ENCODE measurements at regions not wholly inside any gene's neighbourhood (a gene's known extent, or its start where the extent isn't known, plus 50 kb on each side); places are given as distances from the start of the nearest gene placed in this dataset.

DNA sequence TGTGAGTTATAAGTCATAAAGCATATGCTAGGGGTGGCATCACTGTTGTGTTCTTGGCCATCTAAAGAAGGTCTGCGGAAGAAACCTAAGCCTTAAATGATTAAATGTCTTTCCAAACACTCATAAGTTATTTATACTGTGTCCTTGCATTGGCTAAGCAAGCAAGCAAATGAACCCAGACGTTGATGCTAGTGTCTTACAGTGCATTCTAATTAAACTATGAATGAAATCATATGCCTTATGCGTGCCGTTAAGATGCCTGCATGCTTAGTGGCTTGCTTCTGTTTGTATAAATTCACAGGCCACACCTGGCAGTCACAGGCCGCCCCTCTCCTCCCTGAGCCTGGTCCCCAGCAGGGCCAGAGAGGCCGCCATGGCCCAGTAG lies 49.9 kb downstream of the RIN2 start:
- TF ChIP-seq, protein P1, sequence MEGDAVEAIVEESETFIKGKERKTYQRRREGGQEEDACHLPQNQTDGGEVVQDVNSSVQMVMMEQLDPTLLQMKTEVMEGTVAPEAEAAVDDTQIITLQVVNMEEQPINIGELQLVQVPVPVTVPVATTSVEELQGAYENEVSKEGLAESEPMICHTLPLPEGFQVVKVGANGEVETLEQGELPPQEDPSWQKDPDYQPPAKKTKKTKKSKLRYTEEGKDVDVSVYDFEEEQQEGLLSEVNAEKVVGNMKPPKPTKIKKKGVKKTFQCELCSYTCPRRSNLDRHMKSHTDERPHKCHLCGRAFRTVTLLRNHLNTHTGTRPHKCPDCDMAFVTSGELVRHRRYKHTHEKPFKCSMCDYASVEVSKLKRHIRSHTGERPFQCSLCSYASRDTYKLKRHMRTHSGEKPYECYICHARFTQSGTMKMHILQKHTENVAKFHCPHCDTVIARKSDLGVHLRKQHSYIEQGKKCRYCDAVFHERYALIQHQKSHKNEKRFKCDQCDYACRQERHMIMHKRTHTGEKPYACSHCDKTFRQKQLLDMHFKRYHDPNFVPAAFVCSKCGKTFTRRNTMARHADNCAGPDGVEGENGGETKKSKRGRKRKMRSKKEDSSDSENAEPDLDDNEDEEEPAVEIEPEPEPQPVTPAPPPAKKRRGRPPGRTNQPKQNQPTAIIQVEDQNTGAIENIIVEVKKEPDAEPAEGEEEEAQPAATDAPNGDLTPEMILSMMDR (IDR thresholded peaks at IDR 0.05; ENCODE audit: low read length, missing control alignments): no peak
- DNase-seq (ENCODE audit: low read depth): no peak
- no peak overlapping the region for H3K4me3 ChIP-seq (replicated peaks; ENCODE audit: low read depth, low read length)

DNA sequence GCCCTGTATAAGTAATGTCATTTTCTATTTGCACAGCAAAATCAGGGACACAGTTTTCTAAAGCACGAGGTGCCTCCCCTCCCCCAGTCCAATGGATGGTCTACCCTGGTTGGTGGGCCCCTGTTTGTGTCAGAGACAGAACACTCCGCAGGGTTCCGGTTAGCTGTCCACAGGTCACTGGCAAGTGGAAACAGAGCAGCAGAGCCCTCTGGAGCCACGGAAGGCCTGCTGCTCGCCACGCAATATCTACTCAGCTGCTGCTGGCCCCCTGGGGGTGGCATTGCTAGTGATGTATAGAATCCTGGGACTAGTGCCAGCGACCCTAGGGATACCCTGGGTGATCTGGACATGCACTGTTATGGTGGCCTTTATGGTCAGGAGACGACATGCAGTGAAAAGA lies 50.4 kb downstream of the RIN2 start:
- TF ChIP-seq, protein P1 (IDR thresholded peaks at IDR 0.05; ENCODE audit: low read length, missing control alignments): no peak
- no peak for DNase-seq (ENCODE audit: low read depth)

DNA sequence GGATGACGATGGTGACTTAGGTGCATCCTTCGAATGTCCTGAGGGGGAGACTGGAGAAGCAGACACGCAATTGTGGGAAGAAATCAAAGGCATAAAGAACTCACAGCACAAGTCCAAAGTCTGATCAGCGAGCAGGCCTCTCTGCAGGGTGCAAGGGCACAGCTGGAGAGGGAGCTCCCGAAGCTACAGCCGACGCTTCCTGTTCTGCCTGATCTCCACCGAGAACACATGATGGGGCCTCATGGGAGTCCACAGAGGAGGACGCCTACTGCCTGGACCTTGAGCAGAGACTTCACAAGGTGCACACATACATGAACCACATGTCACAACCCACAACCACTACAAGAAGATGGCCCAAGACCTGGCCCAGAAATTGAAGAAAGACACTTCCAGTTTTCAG lies 51.4 kb downstream of the RIN2 start:
- TF ChIP-seq, protein P1 (IDR thresholded peaks at IDR 0.05; ENCODE audit: low read length, missing control alignments): no peak
- no peak for DNase-seq (ENCODE audit: low read depth)
- H3K4me3 ChIP-seq (replicated peaks; ENCODE audit: low read depth, low read length): no peak overlapping the region

More for the DNA sequence above, 50.4 kb downstream of the RIN2 start:
- no peak overlapping the region for H3K4me3 ChIP-seq (replicated peaks; ENCODE audit: low read depth, low read length)

DNA sequence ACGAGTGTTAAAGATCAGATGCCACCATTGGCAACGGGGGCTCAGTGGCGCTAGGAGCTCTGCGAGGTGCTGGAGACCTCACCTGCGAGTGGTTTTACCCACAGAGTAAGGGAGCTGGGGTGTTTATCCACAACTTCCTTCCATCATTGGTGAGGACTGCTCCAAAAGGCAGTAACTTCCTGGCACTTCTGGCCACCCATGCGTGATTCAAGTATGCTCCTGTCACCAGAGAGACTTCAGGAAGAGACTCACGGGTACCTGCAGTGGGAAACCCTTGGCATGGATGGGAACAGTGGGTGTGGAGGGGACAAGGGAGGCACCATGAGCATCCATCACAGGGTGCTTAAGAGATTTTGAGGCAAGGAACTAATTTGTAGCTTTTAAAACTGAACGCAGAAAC lies 53.2 kb downstream of the RIN2 start:
- H3K4me3 ChIP-seq (replicated peaks; ENCODE audit: low read depth, low read length): no peak overlapping the region
- TF ChIP-seq, protein P1 (IDR thresholded peaks at IDR 0.05; ENCODE audit: low read length, missing control alignments): no peak

DNA sequence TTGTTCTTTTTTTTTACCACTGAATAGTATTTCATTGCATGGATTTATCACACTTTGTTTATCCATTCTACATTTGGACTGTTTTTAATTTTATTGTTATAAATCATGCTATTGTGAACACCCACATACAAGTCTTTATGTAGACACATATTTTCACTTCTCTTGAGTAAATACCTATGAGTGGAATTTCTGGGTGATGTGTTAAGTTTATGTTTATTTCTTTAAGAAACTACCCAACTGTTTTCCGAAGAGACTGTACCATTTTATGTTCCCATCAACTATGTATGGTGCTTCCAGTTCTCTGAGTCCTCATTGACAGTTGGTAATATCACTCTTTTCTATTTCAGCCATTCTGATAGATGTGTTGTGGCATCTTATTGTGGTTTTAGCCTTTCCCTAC lies 54.0 kb downstream of the RIN2 start:
- TF ChIP-seq, protein P1 (IDR thresholded peaks at IDR 0.05; ENCODE audit: low read length, missing control alignments): no peak
- no peak overlapping the region for H3K4me3 ChIP-seq (replicated peaks; ENCODE audit: low read depth, low read length)
- no peak for DNase-seq (ENCODE audit: low read depth)

More for the DNA sequence above, 53.2 kb downstream of the RIN2 start:
- DNase-seq (ENCODE audit: low read depth): no peak

DNA sequence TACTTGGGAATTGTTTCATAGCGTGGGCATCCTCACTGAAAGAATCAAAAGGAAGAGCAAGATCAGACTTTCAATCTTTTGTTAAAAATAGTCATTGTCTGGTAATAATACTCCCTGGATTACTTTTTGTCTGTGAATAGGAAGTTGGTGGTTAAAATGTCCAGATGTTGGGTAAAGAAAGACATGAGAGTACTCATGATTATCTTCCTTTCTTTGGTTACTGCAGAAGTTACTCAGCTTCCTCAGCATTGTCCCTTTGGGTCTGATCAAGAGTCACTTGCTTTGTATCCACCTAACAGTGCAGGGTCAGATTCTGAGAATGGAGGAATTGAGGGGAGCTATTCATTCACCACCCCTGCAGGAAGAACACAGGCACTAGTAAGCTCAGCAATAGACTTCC lies 54.6 kb downstream of the RIN2 start:
- TF ChIP-seq, protein P1 (IDR thresholded peaks at IDR 0.05; ENCODE audit: low read length, missing control alignments): no peak
- no peak overlapping the region for H3K4me3 ChIP-seq (replicated peaks; ENCODE audit: low read depth, low read length)
- DNase-seq (ENCODE audit: low read depth): no peak

DNA sequence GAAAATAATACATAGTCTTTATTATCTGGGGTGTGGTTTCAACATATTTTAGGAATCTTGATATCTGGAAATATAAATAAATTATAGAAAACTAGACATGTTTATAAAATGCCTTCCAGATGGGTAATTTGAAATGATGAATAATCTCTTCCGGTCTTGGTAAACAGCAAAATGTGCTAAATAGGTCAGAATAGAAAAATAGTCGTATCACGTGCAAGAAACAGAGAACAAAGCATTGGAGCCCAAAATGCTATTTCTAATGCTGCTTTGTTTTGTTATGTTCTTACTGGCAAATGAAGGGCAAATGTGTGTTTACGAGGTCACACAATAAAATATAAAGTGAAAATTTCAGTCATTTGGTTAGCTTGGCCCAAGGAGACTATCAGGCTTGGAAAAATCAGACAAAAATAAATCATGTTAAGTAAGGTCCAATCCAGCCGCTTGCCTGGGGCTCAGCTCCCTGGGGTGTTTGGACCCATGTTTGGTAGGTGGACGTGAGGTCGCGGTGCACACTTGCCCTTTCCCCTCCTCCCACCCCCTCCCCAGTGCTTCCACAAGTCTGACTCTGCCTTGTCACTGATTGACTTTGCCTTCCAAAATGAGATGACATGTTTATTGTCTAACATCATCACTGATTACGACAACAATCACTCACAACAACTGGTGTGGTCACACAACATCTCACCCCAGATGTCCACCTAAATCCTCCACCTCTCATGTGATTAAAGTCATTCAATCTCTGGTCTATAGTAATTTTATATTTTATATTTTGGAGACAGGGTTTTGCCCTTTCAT lies 56.0 kb downstream of the RIN2 start:
- peak; percentile 49 for DNase-seq (ENCODE audit: low read depth)
- TF ChIP-seq, protein P1 (IDR thresholded peaks at IDR 0.05; ENCODE audit: low read length, missing control alignments): no peak
- H3K4me3 ChIP-seq (replicated peaks; ENCODE audit: low read depth, low read length): no peak overlapping the region
